HCT116 (cell line): ENCODE measurements at regions not wholly inside any gene's neighbourhood (a gene's known extent, or its start where the extent isn't known, plus 50 kb on each side); places are given as distances from the start of the nearest gene placed in this dataset.

Experiments used
- ATAC-seq: fragments of 200-7000 bp; cut with Tn5 transposase; 2 replicates; pipeline ENCODE4 v1.9.1; 2020; ENCODE audit warnings: mild to moderate bottlenecking, moderate library complexity
- BruUV-seq: library from RNA; stranded (reverse); fragments of 400-500 nt; replicated peaks from 2 replicates; lab custom pipeline; 2021; lab: Mats Ljungman, UMichigan
- CTCF ChIA-PET: fragments of 300-600 bp; sonication (Branson Sonifier 250); formaldehyde crosslinking; loops from one replicate; lab custom pipeline; 2021; ENCODE audit warnings: antibody characterized with exemption; lab: Charles Lee
- POLR2A ChIA-PET: fragments of 300-600, 350-600 bp; sonication (Branson Sonifier 250); formaldehyde crosslinking; loops from one replicate; lab custom pipeline; 2021; ENCODE audit warnings: antibody characterized with exemption; lab: Charles Lee
- RAD21 ChIA-PET, 2 experiments: fragments of 300-600 bp; sonication (Branson Sonifier 250); formaldehyde crosslinking; loops; one replicate each; lab custom pipeline; 2023; ENCODE audit warnings: low total read pairs in 2 of 2; ENCODE audit not compliant: uncharacterized antibody in 2 of 2, unreplicated experiment in 2 of 2, low non-redundant PET in 1 of 2; lab: Charles Lee
- DNase-seq: peaks from one replicate; pipeline ENCODE4 v3.0.0-alpha.2; 2010; ENCODE audit warnings: low read depth, low spot score
- H2AFZ ChIP-seq: fragments of 200-600 bp; shearing (Covaris generic), sonication (generic); 2 replicates; pipeline ENCODE4 v1.6.1; 2017; ENCODE audit warnings: low read depth, mixed run types, mixed read lengths, antibody characterized with exemption, low read length; ENCODE audit not compliant: poor library complexity, severe bottlenecking
- H3K27ac ChIP-seq: 2 replicates; pipeline ENCODE4 v1.5.1; 2012; ENCODE audit warnings: low read depth, low read length
- H3K27me3 ChIP-seq: fragments of 200-600 bp; sonication (generic); 2 replicates; pipeline ENCODE4 v1.6.1; 2016; ENCODE audit warnings: mixed run types, low read length, mixed read lengths; ENCODE audit not compliant: insufficient read depth
- H3K36me3 ChIP-seq, 2 experiments: fragments of 200-500 bp in 1 of 2; fragments of 200-600 bp in 1 of 2; sonication (Bioruptor generic) in 1 of 2; sonication (generic) in 1 of 2; 2 replicates each; pipeline versions ENCODE4 v1.5.1 to v1.6.1; 2014 to 2016; ENCODE audit warnings: low read length in 2 of 2, inconsistent platforms in 1 of 2, mixed read lengths in 1 of 2, mixed run types in 1 of 2; ENCODE audit not compliant: insufficient read depth in 2 of 2, control insufficient read depth in 1 of 2
- H3K4me1 ChIP-seq, 2 experiments: fragments of 200-600 bp in 1 of 2; sonication (generic) in 1 of 2; 2 replicates each; pipeline versions ENCODE4 v1.5.1 to v1.6.1; 2012 to 2017; ENCODE audit warnings: low read length in 2 of 2, inconsistent platforms in 1 of 2, mild to moderate bottlenecking in 1 of 2, mixed read lengths in 1 of 2, mixed run types in 1 of 2, moderate library complexity in 1 of 2; ENCODE audit not compliant: insufficient read depth in 2 of 2, control insufficient read depth in 1 of 2
- H3K4me2 ChIP-seq: fragments of 200-600 bp; sonication (generic); 2 replicates; pipeline ENCODE4 v1.6.1; 2017; ENCODE audit warnings: mixed run types, low read length, mixed read lengths
- H3K4me3 ChIP-seq, 2 experiments: fragments of 200-600 bp in 1 of 2; sonication (generic) in 1 of 2; replicated peaks in 1 of 2; 2 replicates each; pipeline ENCODE4 v1.5.1; 2011 to 2016; ENCODE audit warnings: low read length in 2 of 2, control low read depth in 1 of 2, low read depth in 1 of 2, mild to moderate bottlenecking in 1 of 2, mixed read lengths in 1 of 2, mixed run types in 1 of 2
- H3K79me2 ChIP-seq: fragments of 200-600 bp; sonication (generic); 2 replicates; pipeline ENCODE4 v1.6.1; 2017; ENCODE audit warnings: mild to moderate bottlenecking, mixed run types, low read length, moderate library complexity, mixed read lengths; ENCODE audit not compliant: insufficient read depth
- H3K9ac ChIP-seq: fragments of 200-600 bp; sonication (generic); 2 replicates; pipeline ENCODE4 v1.6.1; 2016; ENCODE audit warnings: low read length, mixed read lengths
- H3K9me2 ChIP-seq: fragments of 200-600 bp; sonication (generic), shearing (Covaris generic); 2 replicates; pipeline ENCODE4 v1.6.1; 2017; ENCODE audit warnings: mixed run types, mild to moderate bottlenecking, moderate library complexity; ENCODE audit not compliant: insufficient read depth
- H3K9me3 ChIP-seq, 2 experiments: fragments of 200-500 bp in 1 of 2; fragments of 200-600 bp in 1 of 2; sonication (Bioruptor generic) in 1 of 2; sonication (generic) in 1 of 2; 2 replicates each; pipeline ENCODE4 v1.6.1; 2014 to 2017; ENCODE audit warnings: low read length in 2 of 2, mixed read lengths in 2 of 2, inconsistent platforms in 1 of 2, low read depth in 1 of 2, mild to moderate bottlenecking in 1 of 2, mixed run types in 1 of 2, moderate library complexity in 1 of 2; ENCODE audit not compliant: control insufficient read depth in 1 of 2, insufficient read depth in 1 of 2
- H4K20me1 ChIP-seq: fragments of 200-600 bp; sonication (generic), shearing (Covaris generic); 2 replicates; pipeline ENCODE4 v1.6.1; 2017; ENCODE audit warnings: mixed run types, mild to moderate bottlenecking, moderate library complexity; ENCODE audit not compliant: insufficient read depth
- EGR1 ChIP-seq: IDR thresholded peaks from 2 replicates; pipeline ENCODE4 v1.6.1; 2012; ENCODE audit warnings: low read depth
- ELF1 ChIP-seq: IDR thresholded peaks from 2 replicates; pipeline ENCODE4 v1.6.1; 2012; ENCODE audit warnings: low read depth, borderline replicate concordance
- RAD21 ChIP-seq: IDR thresholded peaks from 2 replicates; pipeline ENCODE4 v1.6.1; 2012; ENCODE audit warnings: low read depth, mild to moderate bottlenecking
- TCF7L2 ChIP-seq: IDR thresholded peaks from 2 replicates; pipeline ENCODE4 v1.7.0; 2011; ENCODE audit warnings: borderline replicate concordance, inconsistent platforms; ENCODE audit not compliant: insufficient read depth, insufficient read length; ENCODE audit errors: extremely low read depth
- YY1 ChIP-seq: IDR thresholded peaks from 2 replicates; pipeline ENCODE4 v1.6.1; 2011; ENCODE audit warnings: low read length, low read depth, moderate library complexity, mild to moderate bottlenecking; ENCODE audit not compliant: insufficient replicate concordance; ENCODE audit errors: extremely low read depth
- ZFX ChIP-seq: fragments of 450-650 bp; IDR thresholded peaks from 2 replicates; pipeline ENCODE4 v1.6.1; 2017
- ZNF274 ChIP-seq: fragments of 200-500 bp; sonication (Bioruptor generic); IDR thresholded peaks from 2 replicates; pipeline ENCODE4 v1.6.1; 2014; ENCODE audit warnings: mild to moderate bottlenecking, low read depth, low read length, inconsistent platforms
- intact Hi-C: fragments of 100-400 bp; cut with micrococcal nuclease; formaldehyde crosslinking; loops from 2 replicates; pipeline ENCODE4 v1.10.0; 2022
- TF ChIP-seq, protein P1 (sequence below): IDR thresholded peaks from 2 replicates; pipeline ENCODE4 v1.6.1; 2012; ENCODE audit warnings: low read depth

- Histone ChIP-seq H3K79me2 (no peaks in the 10 kb centered on the region), H4K20me1 (no peaks in the 10 kb centered on the region), H2AFZ (no peak overlapping the region), H3K27ac (no peak overlapping the region), H3K27me3 (no peaks in the 10 kb centered on the region), H3K9me3 (peaks cover 0 to 25% of the 10 kb centered on the region in 2 experiments; a peak in 3 of 4 replicates), H3K9ac (no peak overlapping the region), H3K36me3 (no peaks in the 10 kb centered on the region), H3K4me1 (no peaks in the 10 kb centered on the region), H3K4me3 (no peak overlapping the region)
- CTCF ChIA-PET: no interaction called here
- RAD21 ChIA-PET: no interaction called here
- POLR2A ChIA-PET: no interaction called here
- TF ChIP-seq YY1: no peak
- TF ChIP-seq ELF1: no peak
- no peak for TF ChIP-seq ZNF274
- TF ChIP-seq, protein P1, sequence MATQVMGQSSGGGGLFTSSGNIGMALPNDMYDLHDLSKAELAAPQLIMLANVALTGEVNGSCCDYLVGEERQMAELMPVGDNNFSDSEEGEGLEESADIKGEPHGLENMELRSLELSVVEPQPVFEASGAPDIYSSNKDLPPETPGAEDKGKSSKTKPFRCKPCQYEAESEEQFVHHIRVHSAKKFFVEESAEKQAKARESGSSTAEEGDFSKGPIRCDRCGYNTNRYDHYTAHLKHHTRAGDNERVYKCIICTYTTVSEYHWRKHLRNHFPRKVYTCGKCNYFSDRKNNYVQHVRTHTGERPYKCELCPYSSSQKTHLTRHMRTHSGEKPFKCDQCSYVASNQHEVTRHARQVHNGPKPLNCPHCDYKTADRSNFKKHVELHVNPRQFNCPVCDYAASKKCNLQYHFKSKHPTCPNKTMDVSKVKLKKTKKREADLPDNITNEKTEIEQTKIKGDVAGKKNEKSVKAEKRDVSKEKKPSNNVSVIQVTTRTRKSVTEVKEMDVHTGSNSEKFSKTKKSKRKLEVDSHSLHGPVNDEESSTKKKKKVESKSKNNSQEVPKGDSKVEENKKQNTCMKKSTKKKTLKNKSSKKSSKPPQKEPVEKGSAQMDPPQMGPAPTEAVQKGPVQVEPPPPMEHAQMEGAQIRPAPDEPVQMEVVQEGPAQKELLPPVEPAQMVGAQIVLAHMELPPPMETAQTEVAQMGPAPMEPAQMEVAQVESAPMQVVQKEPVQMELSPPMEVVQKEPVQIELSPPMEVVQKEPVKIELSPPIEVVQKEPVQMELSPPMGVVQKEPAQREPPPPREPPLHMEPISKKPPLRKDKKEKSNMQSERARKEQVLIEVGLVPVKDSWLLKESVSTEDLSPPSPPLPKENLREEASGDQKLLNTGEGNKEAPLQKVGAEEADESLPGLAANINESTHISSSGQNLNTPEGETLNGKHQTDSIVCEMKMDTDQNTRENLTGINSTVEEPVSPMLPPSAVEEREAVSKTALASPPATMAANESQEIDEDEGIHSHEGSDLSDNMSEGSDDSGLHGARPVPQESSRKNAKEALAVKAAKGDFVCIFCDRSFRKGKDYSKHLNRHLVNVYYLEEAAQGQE: no peak
- no peak for TF ChIP-seq RAD21
- TF ChIP-seq ZFX: no peak
- no peak for TF ChIP-seq TCF7L2
- no peak for TF ChIP-seq EGR1
- TF ChIP-seq, all 23 proteins: peak for 0
- Histone ChIP-seq H3K4me2 (no peak overlapping the region), H3K9me2 (no peaks in the 10 kb centered on the region)
- DNase-seq: no peak
- intact Hi-C loops: no loop called here
- ATAC-seq: no peak
- no TSS peak for BruUV-seq
Observed at GRCh38 chr21:27086630-27087029, 119.7 kb upstream of the ADAMTS5 start.
